ENCODE measurements at regions not wholly inside any gene's neighbourhood (a gene's known extent, or its start where the extent isn't known, plus 50 kb on each side); places are given as distances from the start of the nearest gene placed in this dataset.

DNA sequence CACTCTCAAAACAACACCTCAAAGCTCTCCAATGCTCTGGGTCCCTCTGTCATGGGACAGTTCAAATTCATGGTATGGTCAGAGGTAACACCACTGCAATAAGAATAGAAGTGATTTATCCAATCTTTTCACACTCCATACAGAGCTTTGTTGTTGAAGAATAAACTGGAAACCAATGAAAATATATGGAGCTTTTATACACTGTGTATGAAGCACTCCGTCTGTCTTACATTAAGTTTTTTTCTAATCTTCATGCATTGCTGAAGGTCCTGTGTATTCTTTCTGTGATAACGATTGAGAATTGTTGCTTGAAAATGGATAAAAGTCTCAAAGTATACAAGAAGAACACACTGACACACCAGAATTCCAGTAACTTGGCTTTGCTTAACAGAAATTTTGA is 603.7 kb upstream of the LUZP2 start:
- no peaks in the 10 kb centered on the region for H3K4me1 ChIP-seq
- no peaks in the 10 kb centered on the region for H3K36me3 ChIP-seq
- TF ChIP-seq, protein P1, sequence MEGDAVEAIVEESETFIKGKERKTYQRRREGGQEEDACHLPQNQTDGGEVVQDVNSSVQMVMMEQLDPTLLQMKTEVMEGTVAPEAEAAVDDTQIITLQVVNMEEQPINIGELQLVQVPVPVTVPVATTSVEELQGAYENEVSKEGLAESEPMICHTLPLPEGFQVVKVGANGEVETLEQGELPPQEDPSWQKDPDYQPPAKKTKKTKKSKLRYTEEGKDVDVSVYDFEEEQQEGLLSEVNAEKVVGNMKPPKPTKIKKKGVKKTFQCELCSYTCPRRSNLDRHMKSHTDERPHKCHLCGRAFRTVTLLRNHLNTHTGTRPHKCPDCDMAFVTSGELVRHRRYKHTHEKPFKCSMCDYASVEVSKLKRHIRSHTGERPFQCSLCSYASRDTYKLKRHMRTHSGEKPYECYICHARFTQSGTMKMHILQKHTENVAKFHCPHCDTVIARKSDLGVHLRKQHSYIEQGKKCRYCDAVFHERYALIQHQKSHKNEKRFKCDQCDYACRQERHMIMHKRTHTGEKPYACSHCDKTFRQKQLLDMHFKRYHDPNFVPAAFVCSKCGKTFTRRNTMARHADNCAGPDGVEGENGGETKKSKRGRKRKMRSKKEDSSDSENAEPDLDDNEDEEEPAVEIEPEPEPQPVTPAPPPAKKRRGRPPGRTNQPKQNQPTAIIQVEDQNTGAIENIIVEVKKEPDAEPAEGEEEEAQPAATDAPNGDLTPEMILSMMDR (IDR thresholded peaks at IDR 0.05), result no peak
- TF ChIP-seq POLR2A (IDR thresholded peaks at IDR 0.05), result no peak
- H3K4me3 ChIP-seq, result no peak overlapping the region
- DNase-seq, result no peak
- ATAC-seq, result no peak
- no peaks in the 10 kb centered on the region for H3K27me3 ChIP-seq
- no peaks in the 10 kb centered on the region for H3K9me3 ChIP-seq
- intact Hi-C loops (cut with DNase I), result no loop called here
- H3K27ac ChIP-seq, result no peak overlapping the region
- 50% methylated on average over 2 of the region's 2 CpGs for whole genome bisulfite sequencing (ENCODE audit: insufficient coverage, low coverage, low lambda C conversion rate, missing lambda C conversion rate)

DNA sequence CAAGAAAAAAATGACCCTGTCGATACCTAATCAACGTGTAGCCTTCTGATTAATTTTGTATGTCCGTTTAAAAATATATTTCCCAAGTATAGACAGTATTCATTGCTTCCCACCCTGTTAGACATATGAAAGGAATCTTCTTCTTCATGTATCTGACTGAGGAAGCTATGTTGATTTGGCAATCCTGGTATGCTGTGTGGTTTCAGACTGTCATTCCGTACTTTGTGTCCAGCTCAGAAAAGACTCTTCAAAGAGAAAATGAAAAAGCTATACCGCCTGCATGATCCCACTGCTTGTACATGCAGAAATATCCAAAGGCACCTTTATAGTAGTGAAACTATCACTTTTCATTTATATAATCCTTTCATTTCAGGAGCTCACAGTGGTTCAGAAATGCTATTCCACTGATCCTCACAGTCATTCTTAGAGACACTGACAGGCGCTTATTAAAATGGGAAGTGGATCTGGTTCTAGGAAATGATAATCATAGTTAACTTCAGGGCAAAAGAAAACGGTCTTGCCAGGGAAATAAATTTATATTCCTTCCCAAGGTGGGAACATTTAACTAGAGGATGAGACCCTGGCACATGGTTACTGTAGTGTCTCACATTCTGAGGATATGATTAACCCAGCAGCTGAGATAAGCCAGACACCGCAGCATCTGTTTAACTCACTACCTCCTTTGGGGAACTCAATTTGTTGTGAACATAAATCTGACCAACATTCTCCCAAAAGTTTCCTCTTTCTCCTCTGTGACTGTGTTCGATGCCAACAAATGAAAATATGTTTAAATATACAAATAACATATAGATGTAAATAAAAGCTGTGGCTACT is 599.2 kb upstream of the LUZP2 start:
- H3K27me3 ChIP-seq, result no peaks in the 10 kb centered on the region
- WGBS (ENCODE audit: insufficient coverage, low coverage, low lambda C conversion rate, missing lambda C conversion rate), result 37% methylated on average over 9 of the region's 9 CpGs
- intact Hi-C loops (cut with DNase I), result no loop called here
- no peaks in the 10 kb centered on the region for H3K9me3 ChIP-seq
- no peaks in the 10 kb centered on the region for H3K4me1 ChIP-seq
- ATAC-seq, result no peak
- no peak overlapping the region for H3K4me3 ChIP-seq
- H3K27ac ChIP-seq, result no peak overlapping the region
- no peak for DNase-seq
- no peak for TF ChIP-seq POLR2A (IDR thresholded peaks at IDR 0.05)
- TF ChIP-seq, protein P1 (IDR thresholded peaks at IDR 0.05), result no peak
- no peaks in the 10 kb centered on the region for H3K36me3 ChIP-seq

DNA sequence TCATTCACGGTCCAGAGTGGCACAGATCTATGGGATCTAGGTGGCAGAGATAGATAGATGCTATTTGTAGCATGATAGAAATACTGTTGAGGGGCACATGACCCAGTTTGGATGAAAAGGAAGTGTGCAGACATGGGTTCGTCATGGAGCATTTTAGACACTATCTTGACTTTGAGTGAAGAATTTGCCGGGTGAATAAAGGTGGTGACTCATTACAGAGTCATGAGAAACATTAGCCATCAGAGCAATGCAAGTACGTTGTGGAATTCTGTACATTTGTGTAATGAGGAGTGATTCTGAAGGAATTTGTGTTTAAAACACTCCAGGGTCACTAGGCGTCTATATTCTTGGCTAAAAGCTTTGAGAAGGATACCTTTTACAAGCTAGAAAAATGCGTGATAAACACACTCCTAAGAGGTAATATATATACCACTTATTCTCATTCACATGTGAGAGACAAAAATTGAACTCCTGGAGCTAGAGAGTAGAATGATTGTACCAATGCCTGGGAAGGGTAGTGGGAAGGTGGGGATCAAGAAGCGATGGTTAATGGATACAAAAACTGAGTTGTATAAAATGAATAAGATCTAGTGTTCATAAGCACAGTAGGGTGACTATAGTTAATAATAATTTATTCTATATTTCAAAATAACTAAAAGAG is 593.7 kb upstream of the LUZP2 start:
- no peaks in the 10 kb centered on the region for H3K27me3 ChIP-seq
- H3K4me1 ChIP-seq, result no peaks in the 10 kb centered on the region
- WGBS (ENCODE audit: insufficient coverage, low coverage, low lambda C conversion rate, missing lambda C conversion rate), result 49% methylated on average over 7 of the region's 7 CpGs
- TF ChIP-seq, protein P1 (IDR thresholded peaks at IDR 0.05), result no peak
- no peak for TF ChIP-seq POLR2A (IDR thresholded peaks at IDR 0.05)
- intact Hi-C loops (cut with DNase I), result no loop called here
- no peaks in the 10 kb centered on the region for H3K9me3 ChIP-seq
- no peak overlapping the region for H3K27ac ChIP-seq
- no peaks in the 10 kb centered on the region for H3K36me3 ChIP-seq
- DNase-seq (no peak), ATAC-seq (no peak)
- no peak overlapping the region for H3K4me3 ChIP-seq

DNA sequence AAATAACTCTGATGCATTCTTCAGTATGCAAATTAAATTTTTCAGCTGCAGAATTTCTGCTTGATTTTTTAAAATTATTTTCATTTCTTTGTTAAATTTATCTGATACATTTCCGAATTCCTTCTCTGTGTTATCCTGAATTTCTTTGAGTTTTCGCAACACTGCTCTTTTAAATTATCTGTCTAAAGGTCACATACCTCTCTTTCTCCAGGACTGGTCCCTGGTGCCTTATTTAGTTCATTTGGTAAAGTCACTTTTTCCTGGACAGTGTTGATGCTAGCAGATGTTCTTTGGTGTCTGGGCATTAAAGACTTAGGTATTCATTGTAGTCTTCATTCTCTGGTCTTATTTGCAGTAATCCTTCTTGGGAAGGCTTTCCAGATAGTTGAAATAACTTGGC is 577.4 kb upstream of the LUZP2 start:
- ATAC-seq, result no peak
- no peak overlapping the region for H3K4me3 ChIP-seq
- no peaks in the 10 kb centered on the region for H3K27me3 ChIP-seq
- no peak overlapping the region for H3K27ac ChIP-seq
- H3K4me1 ChIP-seq, result no peaks in the 10 kb centered on the region
- no peak for TF ChIP-seq POLR2A (IDR thresholded peaks at IDR 0.05)
- TF ChIP-seq, protein P1 (IDR thresholded peaks at IDR 0.05), result no peak
- no peaks in the 10 kb centered on the region for H3K9me3 ChIP-seq
- WGBS (ENCODE audit: insufficient coverage, low coverage, low lambda C conversion rate, missing lambda C conversion rate), result 58% methylated on average over 2 of the region's 2 CpGs
- intact Hi-C loops (cut with DNase I), result no loop called here
- no peak for DNase-seq
- H3K36me3 ChIP-seq, result no peaks in the 10 kb centered on the region
